ENCODE measurements at regions not wholly inside any gene's neighbourhood (a gene's known extent, or its start where the extent isn't known, plus 50 kb on each side); places are given as distances from the start of the nearest gene placed in this dataset.

- H3K27me3 Mint-ChIP-seq (ENCODE audit: low read depth) = peaks cover 20% of the 10 kb centered on the region
- no peak for DNase-seq (ENCODE audit: low spot score in 2 of 2, unreplicated experiment in 2 of 2)
Observed at GRCh38 chr5:111010783-111011182, 60.7 kb upstream of the TSLP start.

GRCh38 chr5:111013011-111013410 is 58.5 kb upstream of the TSLP start:
- H3K36me3 Mint-ChIP-seq = no peaks in the 10 kb centered on the region
- peaks cover 19% of the 10 kb centered on the region for H3K27me3 Mint-ChIP-seq (ENCODE audit: low read depth)
- no peaks in the 10 kb centered on the region for H3K4me1 Mint-ChIP-seq
- peaks cover 7% of the 10 kb centered on the region for H3K9me3 Mint-ChIP-seq
- no peak for TF ChIP-seq CTCF (IDR thresholded peaks at IDR 0.05; ENCODE audit: unreplicated experiment)
- H3K27ac Mint-ChIP-seq = no peak overlapping the region
- H3K4me3 Mint-ChIP-seq = no peak overlapping the region
- DNase-seq (ENCODE audit: low spot score in 2 of 2, unreplicated experiment in 2 of 2) = no peak

More at GRCh38 chr5:111010783-111011182, 60.7 kb upstream of the TSLP start:
- no peak for TF ChIP-seq CTCF (IDR thresholded peaks at IDR 0.05; ENCODE audit: unreplicated experiment)
- H3K4me3 Mint-ChIP-seq = no peak overlapping the region
- H3K27ac Mint-ChIP-seq = no peak overlapping the region
- no peaks in the 10 kb centered on the region for H3K36me3 Mint-ChIP-seq
- H3K4me1 Mint-ChIP-seq = no peaks in the 10 kb centered on the region
- peaks cover 7% of the 10 kb centered on the region for H3K9me3 Mint-ChIP-seq

- Mint-ChIP-seq H3K27me3 (ENCODE audit: low read depth) (peaks cover 13% of the 10 kb centered on the region), H3K9me3 (no peaks in the 10 kb centered on the region), H3K36me3 (no peaks in the 10 kb centered on the region), H3K27ac (no peak overlapping the region), H3K4me1 (no peaks in the 10 kb centered on the region), H3K4me3 (no peak overlapping the region)
- no peak for TF ChIP-seq CTCF (IDR thresholded peaks at IDR 0.05; ENCODE audit: unreplicated experiment)
- no peak for DNase-seq (ENCODE audit: low spot score in 2 of 2, unreplicated experiment in 2 of 2)
Observed at GRCh38 chr5:111016801-111017200, 54.7 kb upstream of the TSLP start.

GRCh38 chr5:111017731-111018130 is 53.8 kb upstream of the TSLP start:
- H3K27me3 Mint-ChIP-seq (ENCODE audit: low read depth) = peaks cover 13% of the 10 kb centered on the region
- no peaks in the 10 kb centered on the region for H3K4me1 Mint-ChIP-seq
- no peak overlapping the region for H3K4me3 Mint-ChIP-seq
- no peaks in the 10 kb centered on the region for H3K9me3 Mint-ChIP-seq
- no peak for DNase-seq (ENCODE audit: low spot score in 2 of 2, unreplicated experiment in 2 of 2)
- no peaks in the 10 kb centered on the region for H3K36me3 Mint-ChIP-seq
- H3K27ac Mint-ChIP-seq = no peak overlapping the region
- no peak for TF ChIP-seq CTCF (IDR thresholded peaks at IDR 0.05; ENCODE audit: unreplicated experiment)

All from mesothelial cell of epicardium (in vitro differentiated cells).